ENCODE measurements at regions not wholly inside any gene's neighbourhood (a gene's known extent, or its start where the extent isn't known, plus 50 kb on each side); places are given as distances from the start of the nearest gene placed in this dataset.

DNA sequence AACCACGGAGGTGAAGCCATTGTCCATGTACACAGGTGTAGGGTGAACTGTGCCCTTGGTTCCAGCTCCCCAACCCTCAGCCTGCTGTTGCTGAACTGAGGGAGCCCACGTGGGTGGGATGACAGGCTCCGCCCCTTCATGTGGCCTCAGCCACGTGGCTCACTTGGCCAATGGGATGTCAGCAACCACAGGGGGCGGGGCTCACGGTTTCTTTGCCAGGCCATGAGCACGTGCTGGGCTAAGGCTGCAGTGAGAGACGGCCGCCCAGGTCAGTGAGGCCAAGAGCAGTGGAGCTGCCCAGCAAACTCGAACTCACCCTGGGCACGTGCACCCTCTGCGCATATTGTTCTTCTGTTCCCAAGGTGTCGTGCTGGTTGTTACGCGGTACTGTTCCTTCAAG lies 282.6 kb downstream of the IRF8 start:
- TF ChIP-seq, protein P1, sequence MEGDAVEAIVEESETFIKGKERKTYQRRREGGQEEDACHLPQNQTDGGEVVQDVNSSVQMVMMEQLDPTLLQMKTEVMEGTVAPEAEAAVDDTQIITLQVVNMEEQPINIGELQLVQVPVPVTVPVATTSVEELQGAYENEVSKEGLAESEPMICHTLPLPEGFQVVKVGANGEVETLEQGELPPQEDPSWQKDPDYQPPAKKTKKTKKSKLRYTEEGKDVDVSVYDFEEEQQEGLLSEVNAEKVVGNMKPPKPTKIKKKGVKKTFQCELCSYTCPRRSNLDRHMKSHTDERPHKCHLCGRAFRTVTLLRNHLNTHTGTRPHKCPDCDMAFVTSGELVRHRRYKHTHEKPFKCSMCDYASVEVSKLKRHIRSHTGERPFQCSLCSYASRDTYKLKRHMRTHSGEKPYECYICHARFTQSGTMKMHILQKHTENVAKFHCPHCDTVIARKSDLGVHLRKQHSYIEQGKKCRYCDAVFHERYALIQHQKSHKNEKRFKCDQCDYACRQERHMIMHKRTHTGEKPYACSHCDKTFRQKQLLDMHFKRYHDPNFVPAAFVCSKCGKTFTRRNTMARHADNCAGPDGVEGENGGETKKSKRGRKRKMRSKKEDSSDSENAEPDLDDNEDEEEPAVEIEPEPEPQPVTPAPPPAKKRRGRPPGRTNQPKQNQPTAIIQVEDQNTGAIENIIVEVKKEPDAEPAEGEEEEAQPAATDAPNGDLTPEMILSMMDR (IDR thresholded peaks at IDR 0.05), result no peak
- TF ChIP-seq POLR2A (IDR thresholded peaks at IDR 0.05), result no peak
